Fibroblast of lung (primary cell): ENCODE measurements at regions not wholly inside any gene's neighbourhood (a gene's known extent, or its start where the extent isn't known, plus 50 kb on each side); places are given as distances from the start of the nearest gene placed in this dataset.

Experiments
- EZH2 ChIP-seq: IDR thresholded peaks from 2 replicates; pipeline ENCODE4 v1.5.1; 2012; ENCODE audit warnings: low read length, control low read depth, mild to moderate bottlenecking; ENCODE audit errors: missing control alignments
- TF ChIP-seq, protein P1 (sequence below), 2 donors: IDR thresholded peaks in 1 of 2; conservative IDR thresholded peaks in 1 of 2; 1 replicate in 1 of 2; 2 replicates in 1 of 2; pipeline ENCODE4 v1.5.1; 2011 to 2012; ENCODE audit warnings: low read length in 2 of 2, control low read depth in 1 of 2, inconsistent platforms in 1 of 2, low read depth in 1 of 2, mild to moderate bottlenecking in 1 of 2

DNA sequence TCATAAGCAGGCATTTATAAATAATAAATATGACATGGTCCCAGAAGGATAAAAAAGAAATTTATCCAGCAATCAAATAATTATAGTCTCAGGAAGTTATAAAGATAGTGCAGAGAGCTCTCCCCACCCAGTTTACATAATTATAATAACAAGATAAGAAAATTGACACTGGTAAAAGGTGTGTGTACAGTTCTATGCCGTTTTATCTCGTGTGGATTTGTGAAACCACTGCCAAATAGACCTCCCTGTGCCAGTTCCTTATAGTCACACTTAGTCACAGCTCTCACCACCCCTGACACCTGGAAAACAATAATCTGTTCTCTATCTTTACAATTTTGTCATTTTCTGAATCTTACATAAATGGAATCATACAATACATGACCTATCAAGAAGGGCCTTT is 320.1 kb downstream of the KBTBD8 start:
- TF ChIP-seq, protein P1, sequence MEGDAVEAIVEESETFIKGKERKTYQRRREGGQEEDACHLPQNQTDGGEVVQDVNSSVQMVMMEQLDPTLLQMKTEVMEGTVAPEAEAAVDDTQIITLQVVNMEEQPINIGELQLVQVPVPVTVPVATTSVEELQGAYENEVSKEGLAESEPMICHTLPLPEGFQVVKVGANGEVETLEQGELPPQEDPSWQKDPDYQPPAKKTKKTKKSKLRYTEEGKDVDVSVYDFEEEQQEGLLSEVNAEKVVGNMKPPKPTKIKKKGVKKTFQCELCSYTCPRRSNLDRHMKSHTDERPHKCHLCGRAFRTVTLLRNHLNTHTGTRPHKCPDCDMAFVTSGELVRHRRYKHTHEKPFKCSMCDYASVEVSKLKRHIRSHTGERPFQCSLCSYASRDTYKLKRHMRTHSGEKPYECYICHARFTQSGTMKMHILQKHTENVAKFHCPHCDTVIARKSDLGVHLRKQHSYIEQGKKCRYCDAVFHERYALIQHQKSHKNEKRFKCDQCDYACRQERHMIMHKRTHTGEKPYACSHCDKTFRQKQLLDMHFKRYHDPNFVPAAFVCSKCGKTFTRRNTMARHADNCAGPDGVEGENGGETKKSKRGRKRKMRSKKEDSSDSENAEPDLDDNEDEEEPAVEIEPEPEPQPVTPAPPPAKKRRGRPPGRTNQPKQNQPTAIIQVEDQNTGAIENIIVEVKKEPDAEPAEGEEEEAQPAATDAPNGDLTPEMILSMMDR (conservative IDR thresholded peaks at IDR 0.05 in 1 of 2, IDR thresholded peaks at IDR 0.05 in 1 of 2; ENCODE audit: low read depth in 1 of 2, low read length in 2 of 2): no peak
- TF ChIP-seq EZH2: no peak
